ENCODE measurements at regions not wholly inside any gene's neighbourhood (a gene's known extent, or its start where the extent isn't known, plus 50 kb on each side); places are given as distances from the start of the nearest gene placed in this dataset.

GRCh38 chr12:13719986-13720385 lies 261.4 kb downstream of the GRIN2B start:
- TF ChIP-seq CTCF (IDR thresholded peaks at IDR 0.05) (no peak), POLR2A (IDR thresholded peaks at IDR 0.05) (no peak)
